ENCODE measurements at regions not wholly inside any gene's neighbourhood (a gene's known extent, or its start where the extent isn't known, plus 50 kb on each side); places are given as distances from the start of the nearest gene placed in this dataset.

GRCh38 chr17:34832376-34832775 lies 128.9 kb downstream of the CCT6B start:
- H3K27me3 ChIP-seq = no peaks in the 10 kb centered on the region
- H3K4me2 ChIP-seq = no peak overlapping the region
- no peaks in the 10 kb centered on the region for H4K20me1 ChIP-seq
- H3K4me1 ChIP-seq = peaks cover 9% of the 10 kb centered on the region; the same call in 1 of the 2 replicates
- no peak overlapping the region for H3K4me3 ChIP-seq
- H3K9ac ChIP-seq = no peak overlapping the region
- no peak for TF ChIP-seq Cebpa-rat (IDR thresholded peaks at IDR 0.05)
- H3K27ac ChIP-seq = no peak overlapping the region
- no peaks in the 10 kb centered on the region for H3K36me3 ChIP-seq
- no peaks in the 10 kb centered on the region for H3K9me3 ChIP-seq

- Histone ChIP-seq H3K27me3 (no peaks in the 10 kb centered on the region), H3K4me3 (no peak overlapping the region), H3K4me1 (no peaks in the 10 kb centered on the region), H3K9me3 (no peaks in the 10 kb centered on the region), H3K36me3 (no peaks in the 10 kb centered on the region), H4K20me1 (no peaks in the 10 kb centered on the region), H3K27ac (no peak overlapping the region), H3K4me2 (no peak overlapping the region), H3K9ac (no peak overlapping the region)
- no peak for TF ChIP-seq Cebpa-rat (IDR thresholded peaks at IDR 0.05)
These were observed 134.3 kb downstream of the CCT6B start for GRCh38 chr17:34827008-34827407.

- no peaks in the 10 kb centered on the region for H3K4me1 ChIP-seq
- H3K4me3 ChIP-seq = no peak overlapping the region
- no peaks in the 10 kb centered on the region for H3K36me3 ChIP-seq
- TF ChIP-seq Cebpa-rat (IDR thresholded peaks at IDR 0.05) = no peak
- H3K9ac ChIP-seq = no peak overlapping the region
- no peaks in the 10 kb centered on the region for H3K9me3 ChIP-seq
- H3K27me3 ChIP-seq = no peaks in the 10 kb centered on the region
- H4K20me1 ChIP-seq = no peaks in the 10 kb centered on the region
- H3K27ac ChIP-seq = no peak overlapping the region
- no peak overlapping the region for H3K4me2 ChIP-seq
These were observed 134.9 kb downstream of the CCT6B start for GRCh38 chr17:34826332-34826731.

- no peaks in the 10 kb centered on the region for H3K4me1 ChIP-seq
- no peak for TF ChIP-seq Cebpa-rat (IDR thresholded peaks at IDR 0.05)
- H4K20me1 ChIP-seq = no peaks in the 10 kb centered on the region
- no peak overlapping the region for H3K9ac ChIP-seq
- no peak overlapping the region for H3K4me2 ChIP-seq
- no peaks in the 10 kb centered on the region for H3K36me3 ChIP-seq
- no peak overlapping the region for H3K4me3 ChIP-seq
- no peak overlapping the region for H3K27ac ChIP-seq
- H3K9me3 ChIP-seq = no peaks in the 10 kb centered on the region
- H3K27me3 ChIP-seq = no peaks in the 10 kb centered on the region
These were observed 135.4 kb downstream of the CCT6B start for GRCh38 chr17:34825884-34826283.

GRCh38 chr17:34825102-34825501 lies 136.2 kb downstream of the CCT6B start:
- Histone ChIP-seq H3K27ac (no peak overlapping the region), H3K4me1 (no peaks in the 10 kb centered on the region), H3K4me3 (no peak overlapping the region), H3K9ac (no peak overlapping the region), H3K36me3 (no peaks in the 10 kb centered on the region), H3K27me3 (no peaks in the 10 kb centered on the region), H3K4me2 (no peak overlapping the region), H3K9me3 (no peaks in the 10 kb centered on the region), H4K20me1 (no peaks in the 10 kb centered on the region)
- no peak for TF ChIP-seq Cebpa-rat (IDR thresholded peaks at IDR 0.05)

GRCh38 chr17:34823023-34823422 lies 138.2 kb downstream of the CCT6B start:
- no peaks in the 10 kb centered on the region for H3K27me3 ChIP-seq
- H3K9ac ChIP-seq = no peak overlapping the region
- H4K20me1 ChIP-seq = no peaks in the 10 kb centered on the region
- H3K9me3 ChIP-seq = no peaks in the 10 kb centered on the region
- no peaks in the 10 kb centered on the region for H3K36me3 ChIP-seq
- no peaks in the 10 kb centered on the region for H3K4me1 ChIP-seq
- H3K27ac ChIP-seq = no peak overlapping the region
- no peak overlapping the region for H3K4me2 ChIP-seq
- H3K4me3 ChIP-seq = no peak overlapping the region
- no peak for TF ChIP-seq Cebpa-rat (IDR thresholded peaks at IDR 0.05)

GRCh38 chr17:34822007-34822739 lies 139.1 kb downstream of the CCT6B start:
- no peaks in the 10 kb centered on the region for H3K36me3 ChIP-seq
- no peaks in the 10 kb centered on the region for H3K4me1 ChIP-seq
- no peaks in the 10 kb centered on the region for H3K9me3 ChIP-seq
- TF ChIP-seq Cebpa-rat (IDR thresholded peaks at IDR 0.05) = no peak
- no peaks in the 10 kb centered on the region for H3K27me3 ChIP-seq
- no peak overlapping the region for H3K4me3 ChIP-seq
- H3K9ac ChIP-seq = no peak overlapping the region
- no peaks in the 10 kb centered on the region; the same call in 1 of the 2 replicates for H4K20me1 ChIP-seq
- H3K4me2 ChIP-seq = no peak overlapping the region
- no peak overlapping the region for H3K27ac ChIP-seq

GRCh38 chr17:34820922-34821321 lies 140.3 kb downstream of the CCT6B start:
- Histone ChIP-seq H3K4me3 (no peak overlapping the region), H3K27me3 (no peaks in the 10 kb centered on the region), H3K9me3 (no peaks in the 10 kb centered on the region), H4K20me1 (no peaks in the 10 kb centered on the region; the same call in 1 of the 2 replicates), H3K9ac (no peak overlapping the region), H3K4me2 (no peak overlapping the region), H3K4me1 (no peaks in the 10 kb centered on the region), H3K27ac (no peak overlapping the region), H3K36me3 (no peaks in the 10 kb centered on the region)
- TF ChIP-seq Cebpa-rat (IDR thresholded peaks at IDR 0.05) = no peak

- H3K27ac ChIP-seq = no peak overlapping the region
These were observed 140.9 kb downstream of the CCT6B start for GRCh38 chr17:34820248-34820801.

GRCh38 chr17:34817252-34818035 lies 143.8 kb downstream of the CCT6B start:
- no peak overlapping the region for H3K9ac ChIP-seq
- no peaks in the 10 kb centered on the region for H3K4me1 ChIP-seq
- no peaks in the 10 kb centered on the region for H3K36me3 ChIP-seq
- no peaks in the 10 kb centered on the region; the same call in 1 of the 2 replicates for H4K20me1 ChIP-seq
- H3K27me3 ChIP-seq = no peaks in the 10 kb centered on the region
- no peak overlapping the region for H3K4me2 ChIP-seq
- H3K9me3 ChIP-seq = no peaks in the 10 kb centered on the region
- H3K4me3 ChIP-seq = no peak overlapping the region
- TF ChIP-seq Cebpa-rat (IDR thresholded peaks at IDR 0.05) = no peak
- no peak overlapping the region for H3K27ac ChIP-seq

More at GRCh38 chr17:34820248-34820801, 140.9 kb downstream of the CCT6B start:
- H3K4me2 ChIP-seq = no peak overlapping the region
- H3K9ac ChIP-seq = no peak overlapping the region
- H3K27me3 ChIP-seq = no peaks in the 10 kb centered on the region
- no peaks in the 10 kb centered on the region for H3K4me1 ChIP-seq
- H3K4me3 ChIP-seq = no peak overlapping the region
- no peaks in the 10 kb centered on the region for H3K9me3 ChIP-seq
- H4K20me1 ChIP-seq = no peaks in the 10 kb centered on the region; the same call in 1 of the 2 replicates
- H3K36me3 ChIP-seq = no peaks in the 10 kb centered on the region
- no peak for TF ChIP-seq Cebpa-rat (IDR thresholded peaks at IDR 0.05)

Measured in BLaER1 (cell line).